ENCODE measurements at regions not wholly inside any gene's neighbourhood (a gene's known extent, or its start where the extent isn't known, plus 50 kb on each side); places are given as distances from the start of the nearest gene placed in this dataset.
"Not testable (repeated sequence)": the region's sequence is repeated elsewhere in the genome, so short reads cannot be mapped to it uniquely, and the experiment has no call there.

- DNase-seq (ENCODE audit: extremely low read depth, insufficient read length), result no peak
- Histone ChIP-seq H3K4me3 (replicated peaks; ENCODE audit: low read depth, low read length) (no peak overlapping the region), H3K27me3 (replicated peaks; ENCODE audit: control insufficient read depth, insufficient read depth, low read length) (no peaks in the 10 kb centered on the region), H3K36me3 (ENCODE audit: control insufficient read depth, insufficient read depth, low read length) (no peaks in the 10 kb centered on the region)
- TF ChIP-seq, protein P1, sequence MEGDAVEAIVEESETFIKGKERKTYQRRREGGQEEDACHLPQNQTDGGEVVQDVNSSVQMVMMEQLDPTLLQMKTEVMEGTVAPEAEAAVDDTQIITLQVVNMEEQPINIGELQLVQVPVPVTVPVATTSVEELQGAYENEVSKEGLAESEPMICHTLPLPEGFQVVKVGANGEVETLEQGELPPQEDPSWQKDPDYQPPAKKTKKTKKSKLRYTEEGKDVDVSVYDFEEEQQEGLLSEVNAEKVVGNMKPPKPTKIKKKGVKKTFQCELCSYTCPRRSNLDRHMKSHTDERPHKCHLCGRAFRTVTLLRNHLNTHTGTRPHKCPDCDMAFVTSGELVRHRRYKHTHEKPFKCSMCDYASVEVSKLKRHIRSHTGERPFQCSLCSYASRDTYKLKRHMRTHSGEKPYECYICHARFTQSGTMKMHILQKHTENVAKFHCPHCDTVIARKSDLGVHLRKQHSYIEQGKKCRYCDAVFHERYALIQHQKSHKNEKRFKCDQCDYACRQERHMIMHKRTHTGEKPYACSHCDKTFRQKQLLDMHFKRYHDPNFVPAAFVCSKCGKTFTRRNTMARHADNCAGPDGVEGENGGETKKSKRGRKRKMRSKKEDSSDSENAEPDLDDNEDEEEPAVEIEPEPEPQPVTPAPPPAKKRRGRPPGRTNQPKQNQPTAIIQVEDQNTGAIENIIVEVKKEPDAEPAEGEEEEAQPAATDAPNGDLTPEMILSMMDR (IDR thresholded peaks at IDR 0.05; ENCODE audit: insufficient read depth, low read length, poor library complexity, severe bottlenecking), result no peak
Observed at GRCh38 chr12:67790660-67791059, 142.1 kb downstream of the DYRK2 start.

GRCh38 chr12:67791362-67791761 is 142.8 kb downstream of the DYRK2 start:
- not testable (repeated sequence) for H3K4me3 ChIP-seq (replicated peaks; ENCODE audit: low read depth, low read length); H3K36me3 ChIP-seq (ENCODE audit: control insufficient read depth, insufficient read depth, low read length); H3K27me3 ChIP-seq (replicated peaks; ENCODE audit: control insufficient read depth, insufficient read depth, low read length); DNase-seq (ENCODE audit: extremely low read depth, insufficient read length)

DNA sequence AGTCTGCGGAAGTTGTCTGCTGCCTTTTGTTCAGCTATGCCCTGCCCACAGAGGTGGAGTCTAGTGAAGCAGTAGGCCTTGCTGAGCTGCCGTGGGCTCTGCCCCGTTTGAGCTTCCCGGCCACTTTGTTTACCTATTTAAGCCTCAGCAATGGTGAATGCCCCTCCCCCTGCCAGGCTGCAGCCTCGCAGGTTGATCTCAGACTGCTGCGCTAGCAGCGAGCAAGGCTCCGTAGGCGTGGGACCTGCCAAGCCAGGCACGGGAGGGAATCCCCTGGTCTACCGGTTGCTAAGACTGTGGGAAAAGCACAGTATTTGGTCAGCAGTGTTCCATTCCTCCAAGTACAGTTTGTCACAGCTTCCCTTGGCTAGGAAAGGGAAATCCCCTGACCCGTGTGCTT is 143.6 kb downstream of the DYRK2 start:
- Histone ChIP-seq H3K27me3 (replicated peaks; ENCODE audit: control insufficient read depth, insufficient read depth, low read length) (no peaks in the 10 kb centered on the region), H3K4me3 (replicated peaks; ENCODE audit: low read depth, low read length) (no peak overlapping the region), H3K36me3 (ENCODE audit: control insufficient read depth, insufficient read depth, low read length) (no peaks in the 10 kb centered on the region)
- no peak for DNase-seq (ENCODE audit: extremely low read depth, insufficient read length)
- TF ChIP-seq, protein P1 (IDR thresholded peaks at IDR 0.05; ENCODE audit: insufficient read depth, low read length, poor library complexity, severe bottlenecking), result no peak

DNA sequence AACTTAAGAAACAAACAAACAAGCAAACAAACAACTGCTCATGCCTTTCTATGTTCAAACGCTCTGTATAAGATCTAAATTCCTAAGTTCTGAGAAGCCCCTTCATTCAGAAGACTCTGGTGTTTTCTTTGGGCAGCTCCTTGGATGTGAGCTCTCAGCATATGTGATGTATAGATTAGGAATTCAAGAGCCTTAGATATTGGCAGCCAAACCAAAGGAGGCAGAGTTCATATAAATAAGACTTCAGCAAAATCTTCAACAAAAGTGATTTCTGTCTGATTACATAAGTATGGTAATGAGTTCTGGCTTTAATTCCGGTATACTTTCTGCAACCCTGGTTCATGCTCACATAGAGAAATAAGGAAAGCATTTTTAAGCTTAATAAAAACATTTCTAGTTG is 145.6 kb downstream of the DYRK2 start:
- Histone ChIP-seq H3K36me3 (ENCODE audit: control insufficient read depth, insufficient read depth, low read length) (no peaks in the 10 kb centered on the region), H3K27me3 (replicated peaks; ENCODE audit: control insufficient read depth, insufficient read depth, low read length) (no peaks in the 10 kb centered on the region), H3K4me3 (replicated peaks; ENCODE audit: low read depth, low read length) (no peak overlapping the region)
- DNase-seq (ENCODE audit: extremely low read depth, insufficient read length), result no peak
- TF ChIP-seq, protein P1 (IDR thresholded peaks at IDR 0.05; ENCODE audit: insufficient read depth, low read length, poor library complexity, severe bottlenecking), result no peak

GRCh38 chr12:67795236-67795635 is 146.7 kb downstream of the DYRK2 start:
- Histone ChIP-seq H3K36me3 (ENCODE audit: control insufficient read depth, insufficient read depth, low read length) (no peaks in the 10 kb centered on the region), H3K27me3 (replicated peaks; ENCODE audit: control insufficient read depth, insufficient read depth, low read length) (no peaks in the 10 kb centered on the region), H3K4me3 (replicated peaks; ENCODE audit: low read depth, low read length) (no peak overlapping the region)
- TF ChIP-seq, protein P1 (IDR thresholded peaks at IDR 0.05; ENCODE audit: insufficient read depth, low read length, poor library complexity, severe bottlenecking), result no peak
- DNase-seq (ENCODE audit: extremely low read depth, insufficient read length), result no peak

DNA sequence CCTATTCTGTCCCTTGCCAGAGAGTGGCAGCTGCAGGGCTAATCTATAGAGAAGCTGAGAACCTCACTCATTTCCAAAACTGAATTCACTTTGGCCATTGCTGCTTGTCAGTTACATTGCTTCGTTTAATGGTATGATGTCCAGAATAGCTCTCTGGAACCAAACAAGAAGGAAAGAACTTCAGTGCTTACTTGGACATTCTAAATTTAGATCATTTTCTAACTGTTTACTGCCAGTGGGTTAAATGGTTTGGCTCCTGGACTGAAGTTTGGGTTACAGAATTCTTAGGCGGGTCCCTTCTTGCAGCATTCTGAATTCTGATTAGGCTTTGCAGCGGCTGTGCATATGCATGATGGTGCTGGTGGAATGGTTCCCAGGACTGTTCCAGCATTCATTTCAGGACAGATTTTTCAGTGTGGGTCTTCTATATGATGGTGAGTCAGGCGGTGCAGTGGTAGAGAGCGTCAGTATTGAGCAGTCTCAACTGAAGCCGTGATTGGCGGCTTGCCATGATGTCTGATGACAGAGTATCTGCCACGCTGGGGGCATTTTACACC is 148.7 kb downstream of the DYRK2 start:
- no peaks in the 10 kb centered on the region for H3K27me3 ChIP-seq (replicated peaks; ENCODE audit: control insufficient read depth, insufficient read depth, low read length)
- no peaks in the 10 kb centered on the region for H3K36me3 ChIP-seq (ENCODE audit: control insufficient read depth, insufficient read depth, low read length)
- no peak overlapping the region for H3K4me3 ChIP-seq (replicated peaks; ENCODE audit: low read depth, low read length)
- no peak for DNase-seq (ENCODE audit: extremely low read depth, insufficient read length)
- TF ChIP-seq, protein P1 (IDR thresholded peaks at IDR 0.05; ENCODE audit: insufficient read depth, low read length, poor library complexity, severe bottlenecking), result no peak
